ENCODE measurements at regions not wholly inside any gene's neighbourhood (a gene's known extent, or its start where the extent isn't known, plus 50 kb on each side); places are given as distances from the start of the nearest gene placed in this dataset.

GRCh38 chr4:156593464-156593863 lies 378.1 kb downstream of the PDGFC start:
- no peak for DNase-seq

- no peak for DNase-seq
Observed at GRCh38 chr4:156591679-156592078, 379.9 kb downstream of the PDGFC start.

- DNase-seq, result no peak
Observed at GRCh38 chr4:156584100-156584499, 387.5 kb downstream of the PDGFC start.

GRCh38 chr4:156583265-156583664 lies 388.3 kb downstream of the PDGFC start:
- DNase-seq, result no peak

GRCh38 chr4:156581282-156582063 lies 390.1 kb downstream of the PDGFC start:
- DNase-seq, result no peak

- DNase-seq, result no peak
Observed at GRCh38 chr4:156578713-156579112, 392.9 kb downstream of the PDGFC start.

GRCh38 chr4:156578005-156578404 lies 393.6 kb downstream of the PDGFC start:
- no peak for DNase-seq

GRCh38 chr4:156576946-156577345 lies 394.7 kb downstream of the PDGFC start:
- DNase-seq, result no peak

GRCh38 chr4:156575430-156576073 lies 396.0 kb downstream of the PDGFC start:
- DNase-seq, result no peak

- DNase-seq, result no peak
Observed at GRCh38 chr4:156571146-156571545, 400.5 kb downstream of the PDGFC start.

- peak; percentile 27 for DNase-seq
Observed at GRCh38 chr4:156569535-156569934, 402.1 kb downstream of the PDGFC start.

- DNase-seq, result peak; percentile 27
Observed at GRCh38 chr4:156568484-156568883, 403.1 kb downstream of the PDGFC start.

- DNase-seq, result no peak
Observed at GRCh38 chr4:156568041-156568440, 403.6 kb downstream of the PDGFC start.

GRCh38 chr4:156560701-156561100 lies 410.9 kb downstream of the PDGFC start:
- no peak for DNase-seq

GRCh38 chr4:156559346-156559745 lies 412.3 kb downstream of the PDGFC start:
- no peak for DNase-seq

GRCh38 chr4:156558373-156559025 lies 413.1 kb downstream of the PDGFC start:
- DNase-seq, result no peak

- DNase-seq, result no peak
Observed at GRCh38 chr4:156557920-156558319, 413.7 kb downstream of the PDGFC start.

- DNase-seq, result no peak
Observed at GRCh38 chr4:156556336-156556735, 415.3 kb downstream of the PDGFC start.

GRCh38 chr4:156553659-156554058 lies 417.9 kb downstream of the PDGFC start:
- DNase-seq, result no peak

- DNase-seq, result no peak
Observed at GRCh38 chr4:156547891-156548290, 423.7 kb downstream of the PDGFC start.

- DNase-seq, result no peak
Observed at GRCh38 chr4:156547439-156547838, 424.2 kb downstream of the PDGFC start.

- DNase-seq, result no peak
Observed at GRCh38 chr4:156545003-156545785, 426.4 kb downstream of the PDGFC start.

GRCh38 chr4:156539376-156539775 lies 432.2 kb downstream of the PDGFC start:
- DNase-seq, result no peak

All from NCI-H82 (cell line).